Urinary bladder (tissue), 3 donors: ENCODE measurements at regions not wholly inside any gene's neighbourhood (a gene's known extent, or its start where the extent isn't known, plus 50 kb on each side); places are given as distances from the start of the nearest gene placed in this dataset.
"Not testable (repeated sequence)": the region's sequence is repeated elsewhere in the genome, so short reads cannot be mapped to it uniquely, and the experiment has no call there.

Experiments
- DNase-seq: peaks from one replicate; pipeline ENCODE4 v3.0.0-alpha.2; 2015; ENCODE audit errors: extremely low spot score
- H3K27ac ChIP-seq: one replicate; pipeline ENCODE4 v1.5.1; 2013; ENCODE audit warnings: low read depth, mild to moderate bottlenecking, moderate library complexity
- H3K36me3 ChIP-seq: one replicate; pipeline ENCODE4 v1.6.1; 2013; ENCODE audit warnings: mild to moderate bottlenecking, moderate library complexity; ENCODE audit not compliant: insufficient read depth
- H3K4me1 ChIP-seq: one replicate; pipeline ENCODE4 v1.6.1; 2013; ENCODE audit warnings: mild to moderate bottlenecking, moderate library complexity; ENCODE audit not compliant: insufficient read depth
- H3K4me3 ChIP-seq: one replicate; pipeline ENCODE4 v1.5.1; 2013; ENCODE audit warnings: low read depth, low read length
- WGBS: extraction: QIAGEN DNeasy Blood & Tissue Kit; methylation state at CpG from one replicate; pipeline ENCODE4 v1.1.7; 2013; 5-methylcytosine and 5-hydroxymethylcytosine counted together
- donor health status: healthy with polysubstance abuse.
- donor health status: healthy.

GRCh38 chr11:100473390-100473740, 213.7 kb upstream of the ARHGAP42 start:
- H3K36me3 ChIP-seq, result no peaks in the 10 kb centered on the region
- WGBS, result 81% methylated on average over 1 of the region's 1 CpG
- H3K4me1 ChIP-seq, result no peaks in the 10 kb centered on the region
- no peak for DNase-seq
- no peak overlapping the region for H3K4me3 ChIP-seq
- H3K27ac ChIP-seq, result no peak overlapping the region

GRCh38 chr11:100484948-100485347, 202.1 kb upstream of the ARHGAP42 start:
- Histone ChIP-seq H3K4me3 (no peak overlapping the region), H3K27ac (no peak overlapping the region), H3K4me1 (no peaks in the 10 kb centered on the region), H3K36me3 (no peaks in the 10 kb centered on the region)
- WGBS, result 77% methylated on average over 2 of the region's 2 CpGs
- no peak for DNase-seq

GRCh38 chr11:100498780-100499179, 188.3 kb upstream of the ARHGAP42 start:
- no peaks in the 10 kb centered on the region for H3K36me3 ChIP-seq
- WGBS, result 85% methylated on average over 3 of the region's 3 CpGs
- no peak for DNase-seq
- no peak overlapping the region for H3K4me3 ChIP-seq
- H3K4me1 ChIP-seq, result no peaks in the 10 kb centered on the region
- H3K27ac ChIP-seq, result no peak overlapping the region

GRCh38 chr11:100501450-100501849, 185.6 kb upstream of the ARHGAP42 start:
- WGBS, result 84% methylated on average over 2 of the region's 2 CpGs
- H3K4me1 ChIP-seq, result no peaks in the 10 kb centered on the region
- DNase-seq, result no peak
- H3K36me3 ChIP-seq, result no peaks in the 10 kb centered on the region
- H3K27ac ChIP-seq, result no peak overlapping the region
- H3K4me3 ChIP-seq, result no peak overlapping the region

GRCh38 chr11:100512475-100512874, 174.6 kb upstream of the ARHGAP42 start:
- no peak for DNase-seq
- H3K36me3 ChIP-seq, result no peaks in the 10 kb centered on the region
- H3K27ac ChIP-seq, result no peak overlapping the region
- no peak overlapping the region for H3K4me3 ChIP-seq
- 60% methylated on average over 2 of the region's 2 CpGs for WGBS
- H3K4me1 ChIP-seq, result no peaks in the 10 kb centered on the region

GRCh38 chr11:100515087-100515486, 172.0 kb upstream of the ARHGAP42 start:
- no peak overlapping the region for H3K4me3 ChIP-seq
- DNase-seq, result no peak
- H3K36me3 ChIP-seq, result no peaks in the 10 kb centered on the region
- H3K4me1 ChIP-seq, result no peaks in the 10 kb centered on the region
- no peak overlapping the region for H3K27ac ChIP-seq

- 90% methylated on average over 4 of the region's 4 CpGs for WGBS
- H3K27ac ChIP-seq, result no peak overlapping the region
These were observed 161.9 kb upstream of the ARHGAP42 start for GRCh38 chr11:100525197-100525596.

GRCh38 chr11:100525635-100526034, 161.5 kb upstream of the ARHGAP42 start:
- WGBS, result 36% methylated on average over 2 of the region's 2 CpGs
- DNase-seq, result no peak
- Histone ChIP-seq H3K4me1 (no peaks in the 10 kb centered on the region), H3K27ac (no peak overlapping the region), H3K36me3 (peaks cover 2% of the 10 kb centered on the region), H3K4me3 (no peak overlapping the region)

More at GRCh38 chr11:100525197-100525596, 161.9 kb upstream of the ARHGAP42 start:
- H3K36me3 ChIP-seq, result peaks cover 2% of the 10 kb centered on the region
- H3K4me1 ChIP-seq, result no peaks in the 10 kb centered on the region
- no peak overlapping the region for H3K4me3 ChIP-seq
- no peak for DNase-seq

- no peak overlapping the region for H3K27ac ChIP-seq
- no peaks in the 10 kb centered on the region for H3K4me1 ChIP-seq
- no peak overlapping the region for H3K4me3 ChIP-seq
- H3K36me3 ChIP-seq, result no peaks in the 10 kb centered on the region
- 91% methylated on average over 5 of the region's 5 CpGs for WGBS
- DNase-seq, result no peak
These were observed 158.1 kb upstream of the ARHGAP42 start for GRCh38 chr11:100528872-100529416.

- H3K4me1 ChIP-seq, DNase-seq, H3K27ac ChIP-seq, H3K4me3 ChIP-seq, H3K36me3 ChIP-seq: not testable (repeated sequence)
- 97% methylated on average over 1 of the region's 1 CpG for WGBS
These were observed 155.8 kb upstream of the ARHGAP42 start for GRCh38 chr11:100531290-100531689.

- no peak overlapping the region for H3K4me3 ChIP-seq
- 49% methylated on average over 5 of the region's 5 CpGs for WGBS
- H3K27ac ChIP-seq, result no peak overlapping the region
- no peak for DNase-seq
- H3K4me1 ChIP-seq, result no peaks in the 10 kb centered on the region
- H3K36me3 ChIP-seq, result no peaks in the 10 kb centered on the region
These were observed 150.1 kb upstream of the ARHGAP42 start for GRCh38 chr11:100536979-100537378.

GRCh38 chr11:100543386-100543785, 143.7 kb upstream of the ARHGAP42 start:
- H3K27ac ChIP-seq, result no peak overlapping the region
- H3K4me1 ChIP-seq, result no peaks in the 10 kb centered on the region
- DNase-seq, result no peak
- no peaks in the 10 kb centered on the region for H3K36me3 ChIP-seq
- H3K4me3 ChIP-seq, result no peak overlapping the region

- WGBS, result 80% methylated on average over 2 of the region's 2 CpGs
- no peak for DNase-seq
- Histone ChIP-seq H3K27ac (no peak overlapping the region), H3K4me1 (no peaks in the 10 kb centered on the region), H3K4me3 (no peak overlapping the region), H3K36me3 (no peaks in the 10 kb centered on the region)
These were observed 141.5 kb upstream of the ARHGAP42 start for GRCh38 chr11:100545556-100545955.

- 94% methylated on average over 1 of the region's 1 CpG for WGBS
- Histone ChIP-seq H3K36me3 (no peaks in the 10 kb centered on the region), H3K27ac (no peak overlapping the region), H3K4me3 (no peak overlapping the region), H3K4me1 (no peaks in the 10 kb centered on the region)
- DNase-seq, result no peak
These were observed 141.1 kb upstream of the ARHGAP42 start for GRCh38 chr11:100545970-100546369.

GRCh38 chr11:100546714-100547113, 140.4 kb upstream of the ARHGAP42 start:
- DNase-seq, result no peak
- WGBS, result 89% methylated on average over 2 of the region's 2 CpGs
- no peaks in the 10 kb centered on the region for H3K4me1 ChIP-seq
- H3K4me3 ChIP-seq, result no peak overlapping the region
- no peaks in the 10 kb centered on the region for H3K36me3 ChIP-seq
- no peak overlapping the region for H3K27ac ChIP-seq
